WTC11 (cell line): ENCODE measurements at regions not wholly inside any gene's neighbourhood (a gene's known extent, or its start where the extent isn't known, plus 50 kb on each side); places are given as distances from the start of the nearest gene placed in this dataset.

Source experiments
- ATAC-seq: fragments of 200-7000 bp; cut with Tn5 transposase; 2 replicates; pipeline ENCODE4 v1.10.0; 2021; ENCODE audit warnings: mild to moderate bottlenecking, moderate library complexity
- CTCF ChIA-PET: fragments of 300-600 bp; sonication (Branson Sonifier 250); formaldehyde crosslinking; loops from one replicate; lab custom pipeline; 2021; ENCODE audit warnings: antibody characterized with exemption; lab: Charles Lee
- POLR2A ChIA-PET: fragments of 350-600 bp; sonication (Branson Sonifier 250); formaldehyde crosslinking; loops from one replicate; lab custom pipeline; 2021; ENCODE audit warnings: antibody characterized with exemption; lab: Charles Lee
- DNase-seq: peaks from one replicate; pipeline ENCODE4 v3.0.0; 2021; ENCODE audit warnings: low spot score
- H3K27ac Mint-ChIP-seq: 2 replicates; pipeline ENCODE4 v1.8.0; 2021; ENCODE audit warnings: mixed read lengths
- H3K27me3 Mint-ChIP-seq: 2 replicates; pipeline ENCODE4 v1.8.0; 2021; ENCODE audit warnings: low read depth, mild to moderate bottlenecking, moderate library complexity, mixed read lengths
- H3K36me3 Mint-ChIP-seq: 2 replicates; pipeline ENCODE4 v1.8.0; 2021; ENCODE audit warnings: mixed read lengths
- H3K4me1 Mint-ChIP-seq: 2 replicates; pipeline ENCODE4 v1.8.0; 2022; ENCODE audit warnings: mixed read lengths
- H3K4me3 Mint-ChIP-seq: 2 replicates; pipeline ENCODE4 v1.8.0; 2021; ENCODE audit warnings: mild to moderate bottlenecking, moderate library complexity, mixed read lengths
- H3K9me3 Mint-ChIP-seq: 2 replicates; pipeline ENCODE4 v1.8.0; 2021; ENCODE audit warnings: mixed read lengths
- ARID4B ChIP-seq: sonication (generic); formaldehyde crosslinking; IDR thresholded peaks from 2 replicates; pipeline ENCODE4 v1.8.0; 2023; ENCODE audit warnings: missing genetic modification reagents, mild to moderate bottlenecking, borderline replicate concordance
- ATF1 ChIP-seq: sonication (generic); formaldehyde crosslinking; IDR thresholded peaks from 2 replicates; pipeline ENCODE4 v1.8.1; 2023; ENCODE audit warnings: mild to moderate bottlenecking, moderate library complexity, missing genetic modification reagents
- ATF2 ChIP-seq: sonication (generic); formaldehyde crosslinking; IDR thresholded peaks from 2 replicates; pipeline ENCODE4 v1.8.1; 2022; ENCODE audit warnings: low read depth, missing genetic modification reagents, borderline replicate concordance
- ATF6 ChIP-seq: sonication (generic); formaldehyde crosslinking; IDR thresholded peaks from 2 replicates; pipeline ENCODE4 v1.8.1; 2023; ENCODE audit warnings: mild to moderate bottlenecking, missing genetic modification reagents
- MAX ChIP-seq: sonication (generic); formaldehyde crosslinking; IDR thresholded peaks from 2 replicates; pipeline ENCODE4 v1.8.0; 2022; ENCODE audit warnings: mild to moderate bottlenecking, missing genetic modification reagents
- MLX ChIP-seq: sonication (generic); formaldehyde crosslinking; IDR thresholded peaks from 2 replicates; pipeline ENCODE4 v1.8.1; 2023; ENCODE audit warnings: mild to moderate bottlenecking, missing genetic modification reagents, moderate library complexity
- MXD4 ChIP-seq: fragments of 250-450 bp; sonication (Bioruptor Pico); IDR thresholded peaks from 2 replicates; pipeline ENCODE4 v1.8.0; 2021; ENCODE audit warnings: mild to moderate bottlenecking, moderate library complexity, borderline replicate concordance
- PREB ChIP-seq: sonication (generic); formaldehyde crosslinking; IDR thresholded peaks from 2 replicates; pipeline ENCODE4 v1.8.1; 2022; ENCODE audit warnings: mild to moderate bottlenecking, missing genetic modification reagents, moderate library complexity, borderline replicate concordance
- PRRX2 ChIP-seq: fragments of 250-450 bp; sonication (Bioruptor Pico); IDR thresholded peaks from 2 replicates; pipeline ENCODE4 v1.8.0; 2021; ENCODE audit warnings: mild to moderate bottlenecking
- RELA ChIP-seq: sonication (generic); formaldehyde crosslinking; IDR thresholded peaks from 2 replicates; pipeline ENCODE4 v1.8.1; 2022; ENCODE audit warnings: missing genetic modification reagents, mild to moderate bottlenecking, borderline replicate concordance
- SMAD3 ChIP-seq: sonication (generic); formaldehyde crosslinking; IDR thresholded peaks from 2 replicates; pipeline ENCODE4 v1.8.0; 2022; ENCODE audit warnings: missing genetic modification reagents, mild to moderate bottlenecking, borderline replicate concordance
- SMAD4 ChIP-seq: sonication (generic); formaldehyde crosslinking; IDR thresholded peaks from 2 replicates; pipeline ENCODE4 v1.8.0; 2022; ENCODE audit warnings: mild to moderate bottlenecking, missing genetic modification reagents
- TEAD1 ChIP-seq: sonication (generic); formaldehyde crosslinking; IDR thresholded peaks from 2 replicates; pipeline ENCODE4 v1.8.0; 2022; ENCODE audit warnings: mild to moderate bottlenecking, missing genetic modification reagents
- TP53 ChIP-seq: sonication (generic); formaldehyde crosslinking; IDR thresholded peaks from 2 replicates; pipeline ENCODE4 v1.8.1; 2023; ENCODE audit warnings: mild to moderate bottlenecking, missing genetic modification reagents
- USF1 ChIP-seq: sonication (generic); formaldehyde crosslinking; IDR thresholded peaks from 2 replicates; pipeline ENCODE4 v1.8.0; 2022; ENCODE audit warnings: mild to moderate bottlenecking, missing genetic modification reagents
- ZNF219 ChIP-seq: sonication (generic); formaldehyde crosslinking; IDR thresholded peaks from 2 replicates; pipeline ENCODE4 v1.8.0; 2023; ENCODE audit warnings: missing genetic modification reagents, mild to moderate bottlenecking, borderline replicate concordance
- ZNF263 ChIP-seq: sonication (generic); formaldehyde crosslinking; IDR thresholded peaks from 2 replicates; pipeline ENCODE4 v1.8.1; 2022; ENCODE audit warnings: low read depth, mild to moderate bottlenecking, moderate library complexity, missing genetic modification reagents
- ZNF416 ChIP-seq: fragments of 250-450 bp; sonication (Bioruptor Pico); IDR thresholded peaks from 2 replicates; pipeline ENCODE4 v1.9.0; 2021; ENCODE audit warnings: mild to moderate bottlenecking, inconsistent platforms
- ZNF512 ChIP-seq: sonication (generic); formaldehyde crosslinking; IDR thresholded peaks from 2 replicates; pipeline ENCODE4 v1.8.1; 2022; ENCODE audit warnings: missing genetic modification reagents, borderline replicate concordance
- ZSCAN18 ChIP-seq: fragments of 250-450 bp; sonication (Bioruptor Pico); IDR thresholded peaks from 2 replicates; pipeline ENCODE4 v2.1.2; 2022; ENCODE audit warnings: mild to moderate bottlenecking, moderate library complexity

- TF ChIP-seq ZNF416 (no peak), PREB (no peak), RELA (CRISPR knock-in tag) (no peak), MAX (CRISPR knock-in tag) (no peak), TP53 (no peak), ATF6 (no peak), ATF2 (CRISPR knock-in tag) (no peak), ZNF219 (CRISPR knock-in tag) (no peak), ZNF512 (CRISPR knock-in tag) (no peak), ARID4B (CRISPR knock-in tag) (no peak), ATF1 (no peak), MXD4 (CRISPR knock-in tag) (no peak), PRRX2 (CRISPR knock-in tag) (no peak), ZNF263 (CRISPR knock-in tag) (no peak), TEAD1 (CRISPR knock-in tag) (no peak), USF1 (no peak), ZSCAN18 (CRISPR knock-in tag) (no peak), MLX (no peak), SMAD3 (CRISPR knock-in tag) (no peak), SMAD4 (CRISPR knock-in tag) (no peak)
- Mint-ChIP-seq H3K4me1 (no peaks in the 10 kb centered on the region), H3K9me3 (no peaks in the 10 kb centered on the region), H3K4me3 (no peak overlapping the region), H3K27ac (no peak overlapping the region), H3K27me3 (no peaks in the 10 kb centered on the region; the same call in 1 of the 2 replicates), H3K36me3 (no peaks in the 10 kb centered on the region)
- CTCF ChIA-PET = no interaction called here
- POLR2A ChIA-PET = no interaction called here
- ATAC-seq = no peak
- no peak for DNase-seq
These were observed 270.6 kb downstream of the FBXO8 start for GRCh38 chr4:174012886-174013259.
